HG02870 (cell line): ENCODE measurements at regions not wholly inside any gene's neighbourhood (a gene's known extent, or its start where the extent isn't known, plus 50 kb on each side); places are given as distances from the start of the nearest gene placed in this dataset.

Experiments
- ATAC-seq: cut with Tn5 transposase; IDR thresholded peaks from one replicate; pipeline ENCODE4 v1.9.1; 2021; ENCODE audit warnings: mild to moderate bottlenecking, moderate library complexity; ENCODE audit not compliant: unreplicated experiment

DNA sequence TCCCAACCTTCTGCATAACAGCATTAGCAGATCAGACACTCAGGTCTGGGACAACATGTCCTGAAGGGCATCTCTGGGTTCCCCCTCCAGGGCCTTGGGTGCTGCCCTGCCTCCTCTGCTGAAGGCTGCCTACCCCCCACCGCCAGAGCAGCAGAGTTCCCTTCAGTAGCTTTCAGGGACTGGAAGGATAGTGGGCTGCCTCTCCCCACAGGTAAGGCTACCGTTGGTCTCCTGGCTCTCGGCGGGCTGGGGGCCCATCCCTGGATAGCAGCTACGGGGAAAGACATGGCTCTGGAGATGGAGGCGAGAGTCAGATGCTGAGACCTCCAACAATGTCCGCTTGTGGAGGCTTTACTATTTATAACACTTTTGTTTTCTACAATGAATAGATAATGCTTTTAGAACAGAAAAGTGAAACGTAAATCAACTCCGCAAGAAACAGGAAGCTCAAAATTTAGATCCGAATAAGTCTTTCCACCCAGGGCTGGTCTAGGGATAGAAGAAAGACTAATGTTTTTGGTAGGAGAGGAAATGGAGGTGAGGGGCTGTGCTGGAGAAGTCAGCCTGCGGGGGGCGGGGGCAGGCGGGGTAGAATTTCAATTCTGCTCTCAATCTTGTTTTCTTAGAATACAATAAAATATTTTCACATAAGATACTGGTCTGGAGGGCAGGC is 58.4 kb downstream of the ARL4C start:
- ATAC-seq = no peak

DNA sequence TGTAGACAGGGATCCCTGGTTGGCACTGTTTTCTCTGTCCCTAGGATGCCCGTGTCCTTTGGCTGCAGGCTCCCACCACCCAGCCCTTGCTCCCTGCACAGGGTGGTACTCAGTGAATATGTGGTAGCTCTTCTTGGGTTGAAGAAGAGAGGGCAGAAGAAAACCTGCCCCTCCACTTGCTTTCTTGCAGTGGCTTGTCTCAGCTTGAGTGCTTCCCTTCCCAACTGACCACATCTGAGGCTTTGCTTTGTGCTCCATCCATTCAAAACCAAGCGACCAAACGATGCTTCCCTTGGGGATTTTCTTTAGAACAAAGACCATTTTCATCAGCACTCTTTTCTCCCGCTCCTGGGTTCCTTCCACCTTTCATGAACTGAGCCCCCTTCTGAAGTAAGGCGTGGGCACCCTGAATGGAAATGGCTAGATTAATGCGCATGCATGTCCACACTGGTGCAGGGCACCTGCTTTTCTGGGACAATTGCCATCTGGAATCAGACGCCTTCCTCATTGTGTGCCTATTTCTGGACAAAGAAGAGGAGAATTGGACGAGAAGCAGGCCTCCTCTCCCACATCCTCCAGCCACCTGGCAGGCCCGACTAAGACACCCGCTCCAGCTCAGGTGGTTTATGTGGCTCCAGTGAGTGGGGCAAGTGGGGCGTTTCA is 59.1 kb downstream of the ARL4C start:
- no peak for ATAC-seq

DNA sequence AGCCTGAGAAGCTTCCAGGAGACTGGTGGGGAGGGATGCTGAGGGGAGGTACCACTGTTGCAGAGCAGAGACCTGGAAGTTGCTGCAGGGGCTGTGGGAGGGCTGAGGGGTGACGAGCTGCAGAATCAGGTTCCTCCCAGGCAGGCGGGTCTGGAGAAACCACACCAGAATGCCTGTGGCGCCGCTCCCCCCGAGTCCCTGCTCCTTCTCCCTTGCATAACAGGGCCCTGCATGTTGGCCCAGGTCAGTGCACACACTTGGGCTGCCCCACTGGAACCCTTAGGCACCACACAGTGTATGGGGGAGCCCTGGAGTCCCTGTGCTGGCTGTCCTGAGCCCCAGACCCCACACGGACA is 60.4 kb downstream of the ARL4C start:
- ATAC-seq = no peak

DNA sequence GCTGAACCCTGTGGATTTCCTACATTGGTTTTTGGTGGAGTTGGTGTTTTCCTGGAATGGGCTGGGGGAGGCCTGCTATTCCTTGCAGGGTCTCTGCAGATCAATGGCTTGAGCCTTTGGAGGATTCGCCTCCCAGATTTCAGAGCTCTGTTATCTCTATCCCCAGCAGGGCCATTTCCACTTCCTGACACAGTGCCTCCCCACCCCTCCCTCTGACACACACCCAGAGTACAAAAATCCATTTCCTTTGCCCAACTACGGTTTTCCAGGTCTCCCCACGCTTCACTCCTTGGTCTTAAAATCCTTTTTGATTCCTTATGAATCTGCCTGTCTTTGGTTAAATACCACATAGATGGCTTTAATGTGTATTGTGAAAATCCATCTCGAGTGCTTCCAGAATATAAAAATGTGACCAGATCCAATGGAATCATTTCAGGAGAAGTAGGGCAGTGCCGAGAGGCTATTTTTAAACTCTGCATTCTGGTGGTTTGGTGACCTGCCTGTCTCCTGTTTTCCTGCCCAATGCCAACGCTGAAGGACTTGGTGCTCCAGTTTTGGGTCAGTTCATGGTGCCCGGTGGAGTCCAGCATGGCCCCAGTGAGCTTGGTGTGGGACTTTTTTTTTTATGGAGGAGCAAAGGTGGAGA is 60.9 kb downstream of the ARL4C start:
- no peak for ATAC-seq

DNA sequence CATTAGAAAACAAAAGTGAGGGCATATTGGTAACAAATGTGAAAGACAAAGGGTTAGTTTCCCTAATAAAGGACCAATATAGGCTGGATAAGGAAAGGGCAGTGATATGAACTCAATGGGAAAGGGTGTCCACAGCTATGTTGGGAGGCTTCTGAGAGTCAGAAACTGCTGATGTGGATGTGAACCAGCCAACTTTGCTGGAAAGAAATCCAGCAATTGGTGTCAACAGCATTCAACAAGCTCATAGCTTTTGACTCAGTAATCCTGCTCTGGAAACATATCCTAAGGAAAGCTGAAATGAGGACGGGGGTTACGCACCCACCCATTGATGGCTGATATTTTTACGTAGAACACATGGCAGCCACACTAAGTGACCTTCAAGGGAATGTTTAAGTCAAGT is 63.7 kb downstream of the ARL4C start:
- no peak for ATAC-seq

DNA sequence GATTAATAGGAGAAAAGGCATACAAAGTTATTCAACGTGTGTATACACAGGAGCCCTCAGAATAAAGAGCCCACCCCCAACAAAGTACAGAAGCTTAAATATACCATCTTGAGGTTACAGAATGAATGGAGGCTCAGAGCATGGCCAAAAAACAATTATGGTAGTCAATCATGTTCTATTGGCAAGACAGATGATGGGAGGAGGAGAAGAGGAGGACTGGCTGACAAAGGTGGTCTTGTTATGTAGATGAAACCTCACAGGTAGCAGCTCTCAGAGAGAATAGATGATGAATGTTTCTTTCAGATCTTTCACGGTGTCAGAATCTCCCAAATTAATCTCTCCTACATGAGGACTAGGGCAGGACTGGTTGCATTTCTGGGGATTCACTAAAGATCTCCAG is 66.0 kb downstream of the ARL4C start:
- ATAC-seq = no peak

DNA sequence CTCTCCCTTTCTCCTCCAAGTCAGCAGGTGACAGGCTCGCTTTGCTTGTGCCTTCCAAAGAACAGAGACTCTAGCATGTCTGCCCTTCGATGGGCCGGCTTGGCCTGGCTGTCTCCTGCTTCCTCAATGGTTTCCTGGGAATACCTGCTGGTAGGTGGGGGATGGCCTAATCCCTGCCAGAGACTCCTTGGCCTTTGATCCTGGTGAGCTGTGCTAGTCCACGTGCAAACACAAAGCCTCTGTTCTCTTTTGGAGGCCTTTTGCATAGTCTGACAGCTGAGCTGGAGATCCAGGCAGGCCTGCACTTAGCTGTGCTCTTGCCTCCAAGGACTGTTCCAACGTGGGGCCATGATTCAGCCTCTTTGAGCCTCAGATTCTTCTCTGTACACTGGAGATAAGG is 67.6 kb downstream of the ARL4C start:
- no peak for ATAC-seq

DNA sequence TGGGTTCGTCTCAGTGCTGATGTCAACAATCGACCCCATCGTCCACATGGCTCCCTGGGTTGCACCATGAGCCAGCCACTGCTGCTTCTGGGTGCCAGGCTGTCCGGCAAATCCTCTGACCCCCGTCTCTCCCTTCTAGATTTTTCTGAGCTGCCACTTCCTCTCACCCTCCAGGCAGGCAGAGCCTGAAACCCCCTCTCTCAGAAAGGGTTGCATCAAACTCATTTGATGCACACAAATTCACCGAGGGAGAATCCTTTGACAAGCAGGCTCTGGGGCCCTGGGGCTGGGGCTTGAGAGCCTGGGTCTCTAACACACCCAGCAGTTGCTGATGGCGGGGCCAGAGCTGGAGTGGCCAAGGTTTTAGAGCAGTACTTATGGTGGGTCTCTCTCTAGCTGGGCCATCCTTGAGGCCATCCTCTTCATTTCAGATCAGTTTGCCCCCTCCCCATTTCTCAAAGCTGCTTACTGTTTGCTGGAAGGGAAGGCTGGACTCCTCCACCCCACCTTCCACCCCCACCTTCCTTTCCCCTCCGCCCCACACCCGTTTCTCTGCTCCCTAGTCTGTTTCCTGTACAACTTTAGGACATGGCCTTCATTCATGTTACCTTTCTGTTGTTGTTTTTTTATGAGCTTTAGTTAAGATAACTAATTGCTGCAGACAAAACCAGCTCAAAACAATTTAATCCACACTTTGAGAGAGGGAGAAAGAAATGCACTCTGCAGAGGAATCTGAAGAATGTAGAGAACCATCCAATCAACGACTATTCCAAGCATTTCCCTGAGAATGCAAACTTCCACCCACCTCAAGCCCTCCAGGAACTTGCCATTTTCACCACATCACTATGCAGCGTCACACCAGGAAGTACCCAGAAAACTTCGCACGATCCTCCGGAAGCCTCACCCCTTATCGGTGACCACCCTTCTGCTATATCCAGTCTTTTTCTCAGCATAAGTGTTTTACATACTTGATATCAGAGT is 69.5 kb downstream of the ARL4C start:
- no peak for ATAC-seq

DNA sequence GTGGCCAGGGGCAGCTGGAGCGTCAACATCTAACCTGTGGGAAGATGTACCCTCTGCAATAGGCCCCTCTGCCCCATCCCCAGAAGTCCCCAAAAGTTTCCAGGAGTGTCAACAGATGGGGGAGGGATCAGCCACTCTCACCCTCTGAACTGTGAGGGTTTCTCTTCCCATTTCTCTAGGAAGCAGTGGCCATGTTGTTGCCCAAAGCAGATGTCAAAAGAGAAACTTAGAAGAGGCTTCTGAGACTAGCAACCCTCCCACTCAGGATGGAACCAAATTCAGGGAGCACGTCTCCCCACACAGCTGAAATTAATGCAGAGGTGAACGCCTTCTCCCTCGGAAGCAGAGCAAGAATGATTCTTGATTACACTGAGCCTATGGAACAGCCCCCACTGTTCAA is 70.3 kb downstream of the ARL4C start:
- no peak for ATAC-seq

DNA sequence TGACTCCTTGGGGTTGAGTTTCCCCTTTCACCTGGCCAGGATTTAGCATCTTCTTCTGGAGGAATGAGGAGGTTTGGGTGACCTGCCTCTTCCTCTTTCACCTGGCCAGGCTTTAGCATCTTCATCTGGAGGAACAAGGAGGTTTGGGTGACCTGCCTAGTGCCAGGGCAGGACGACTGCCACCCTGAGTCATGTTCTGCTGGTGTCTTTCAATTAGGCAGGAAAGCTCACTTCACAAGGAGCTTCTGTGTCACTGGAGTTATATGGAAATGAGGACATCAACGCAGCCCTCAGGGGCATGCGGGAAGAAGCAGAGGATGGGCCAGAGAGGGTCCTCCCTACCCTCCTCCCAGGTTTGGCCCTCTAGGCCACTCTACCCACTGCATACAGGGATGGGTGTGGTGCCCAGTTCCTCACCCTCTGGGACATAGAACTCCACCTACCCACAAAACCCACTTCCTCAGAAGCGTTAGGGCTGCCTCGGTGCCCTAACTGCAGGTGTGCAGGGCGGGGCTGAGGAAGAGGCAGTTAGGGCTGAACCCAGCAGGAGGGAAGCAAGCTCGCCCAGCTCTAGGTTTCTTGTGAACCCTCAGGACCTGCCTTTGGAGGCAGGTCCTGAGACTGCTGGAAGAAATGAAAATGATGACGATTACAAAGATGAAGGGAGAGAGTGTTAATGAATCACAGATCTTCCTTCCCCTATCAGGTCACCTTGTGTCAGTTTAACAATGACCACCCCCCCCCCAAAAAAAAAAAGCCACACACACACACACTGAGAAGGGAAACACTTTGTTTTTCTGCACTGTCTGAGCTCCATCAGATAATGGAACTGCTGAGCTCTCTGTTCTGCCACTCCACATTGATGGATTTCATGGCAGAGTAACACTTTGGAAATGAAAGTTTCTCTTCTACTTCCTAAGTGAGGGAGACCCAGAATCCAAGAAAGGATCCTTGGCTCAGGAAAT is 71.0 kb downstream of the ARL4C start:
- no peak for ATAC-seq

DNA sequence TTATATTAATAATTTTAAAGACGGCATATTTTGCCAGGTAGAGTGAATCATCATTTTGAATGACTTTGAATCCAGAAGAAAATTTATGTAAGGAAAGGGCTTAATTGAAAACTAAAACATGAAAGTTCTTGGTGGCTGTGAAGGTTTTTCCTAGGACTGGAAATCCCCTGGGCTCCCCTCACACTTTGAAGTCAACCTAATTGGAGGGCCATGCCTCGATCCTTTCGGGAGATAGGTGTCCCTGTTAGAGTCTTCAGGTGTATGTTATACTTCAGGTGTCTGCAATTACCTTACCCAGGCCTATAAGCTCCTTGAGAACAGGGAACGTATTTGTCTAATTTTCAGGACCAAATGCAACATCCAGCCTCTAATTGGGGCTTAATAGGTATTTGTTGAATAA is 73.0 kb downstream of the ARL4C start:
- no peak for ATAC-seq

DNA sequence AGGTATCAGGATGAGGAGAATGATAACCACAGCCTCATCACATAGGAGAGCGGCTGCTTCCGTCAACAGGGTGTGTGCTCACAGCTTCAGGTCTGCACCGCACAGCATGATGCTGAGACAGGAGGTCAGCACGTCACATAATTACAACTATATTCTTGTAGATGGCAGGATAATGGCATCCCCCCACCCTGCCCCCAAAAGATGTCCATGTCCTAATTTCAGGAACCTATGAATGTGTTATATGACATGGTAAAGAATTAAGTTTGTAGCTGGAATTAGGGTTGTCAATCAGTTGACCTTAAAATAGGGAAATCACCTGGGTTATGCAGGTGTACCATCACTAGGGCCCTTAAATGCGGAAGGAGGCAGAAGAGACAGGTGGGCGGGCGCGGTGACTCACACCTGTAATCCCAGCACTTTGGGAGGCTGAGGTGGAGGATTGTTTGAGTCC is 73.9 kb downstream of the ARL4C start:
- no peak for ATAC-seq

DNA sequence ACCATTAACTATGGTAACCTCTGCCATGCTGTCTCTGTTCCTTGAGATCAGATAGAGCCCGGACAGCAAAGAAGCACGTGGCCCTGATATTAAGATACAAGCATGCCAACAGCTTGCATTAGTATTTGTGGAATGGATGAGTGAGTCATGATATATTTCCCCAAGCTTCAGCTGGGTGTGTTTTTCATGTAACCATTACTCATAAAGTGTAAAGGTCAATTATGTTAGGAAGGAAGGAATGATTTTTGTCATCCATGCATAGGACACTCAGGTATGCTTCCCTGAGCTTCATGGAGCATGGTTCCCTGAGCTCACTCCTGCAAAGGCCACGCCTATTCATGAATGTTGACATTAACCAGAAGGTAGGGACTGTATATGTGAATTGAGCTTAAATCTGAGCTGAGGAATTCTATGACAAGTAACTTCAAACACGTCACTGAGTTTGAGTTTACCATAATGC is 74.6 kb downstream of the ARL4C start:
- no peak for ATAC-seq

DNA sequence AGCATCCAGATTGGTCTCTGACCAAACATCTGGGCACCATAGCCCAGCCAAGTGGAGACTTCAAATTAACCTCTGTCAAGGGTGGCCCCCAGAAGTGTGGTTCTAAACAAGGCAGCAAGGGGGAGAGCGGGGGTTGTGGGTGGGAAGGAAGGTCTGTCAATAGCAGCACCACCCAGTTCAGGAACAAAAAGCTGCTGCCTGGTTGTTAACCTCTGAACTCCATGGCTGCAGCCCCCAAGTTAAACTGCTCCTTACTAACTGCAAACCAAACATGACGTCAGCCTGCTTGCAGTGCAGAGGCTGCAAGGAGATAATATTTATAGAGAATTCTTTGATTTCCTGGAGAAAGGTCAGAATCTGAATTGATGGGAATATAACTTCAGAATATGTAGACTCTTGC is 76.5 kb downstream of the ARL4C start:
- ATAC-seq = no peak

DNA sequence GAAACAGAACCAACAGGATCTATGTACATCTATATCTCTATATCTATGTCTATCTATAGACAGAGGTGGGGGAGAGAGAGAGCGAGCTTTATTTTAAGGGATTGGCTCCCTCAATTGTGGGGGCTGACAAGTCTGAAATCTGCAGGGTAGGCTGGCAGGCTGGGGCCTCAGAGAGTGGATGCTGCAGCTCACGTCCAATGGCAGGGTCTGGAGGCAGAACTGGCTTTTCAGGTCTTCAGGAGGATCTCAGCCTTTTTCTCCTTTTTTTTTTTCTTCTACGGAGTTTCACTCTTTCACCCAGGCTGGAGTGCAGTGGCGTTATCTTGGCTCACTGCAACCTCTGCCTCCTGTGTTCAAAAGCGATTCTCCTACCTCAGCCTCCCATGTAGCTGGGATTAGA is 77.2 kb downstream of the ARL4C start:
- ATAC-seq = no peak

DNA sequence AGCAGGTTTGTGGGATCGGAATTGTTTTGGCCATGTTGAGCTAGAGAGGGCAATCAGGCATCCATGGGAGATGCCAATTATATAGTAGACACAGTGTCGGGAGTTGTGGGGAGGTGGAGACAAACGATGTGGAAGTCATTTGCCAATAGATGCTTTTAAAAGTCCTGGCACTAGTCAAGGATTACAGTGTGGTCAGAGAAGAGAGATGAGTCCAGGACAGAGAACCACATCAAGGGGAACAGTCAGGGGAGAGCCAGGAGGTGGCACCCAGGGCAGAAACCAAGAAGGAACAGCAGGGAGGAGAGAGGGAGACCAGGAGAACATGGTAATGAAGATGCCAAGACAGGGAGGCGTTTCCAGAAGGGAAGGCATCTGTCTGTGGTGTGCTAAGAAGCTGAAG is 81.2 kb downstream of the ARL4C start:
- no peak for ATAC-seq

DNA sequence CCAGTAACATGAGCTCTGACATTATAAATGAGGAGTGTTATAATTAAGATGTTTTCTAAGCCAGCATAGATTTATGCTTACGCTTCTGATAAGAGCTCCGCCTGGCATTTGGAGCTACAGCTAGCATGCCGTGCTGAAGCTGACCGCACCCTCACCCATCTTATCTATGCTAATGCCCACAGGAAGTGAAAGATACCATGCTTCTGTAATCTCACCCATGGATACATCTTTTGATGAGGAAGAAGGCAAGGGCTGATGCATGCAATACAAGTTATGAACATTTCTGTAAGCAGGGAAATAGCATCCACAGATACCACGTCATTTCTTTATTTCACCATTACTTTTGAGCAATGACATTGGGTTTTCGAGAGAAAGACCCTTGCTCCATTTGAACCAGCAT is 82.3 kb downstream of the ARL4C start:
- no peak for ATAC-seq

DNA sequence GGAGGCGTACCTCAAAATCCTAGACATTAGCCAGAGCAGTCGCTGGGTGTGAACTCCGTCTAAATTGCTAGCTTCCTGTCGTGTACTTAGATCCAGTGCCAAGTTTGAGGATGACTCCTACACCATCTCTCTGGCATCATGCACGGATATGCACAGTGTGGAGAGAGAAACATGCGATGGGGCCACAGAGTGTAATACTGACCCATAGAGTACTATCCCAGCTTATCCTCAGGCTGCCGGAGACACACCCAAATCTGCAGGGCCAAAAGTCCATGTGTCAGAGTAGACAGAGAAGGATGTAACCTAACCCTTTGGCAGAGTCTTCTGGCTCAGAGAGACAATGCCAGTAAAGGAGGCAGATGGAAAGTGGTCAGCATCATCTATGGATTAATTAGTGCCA is 84.2 kb downstream of the ARL4C start:
- ATAC-seq = no peak

DNA sequence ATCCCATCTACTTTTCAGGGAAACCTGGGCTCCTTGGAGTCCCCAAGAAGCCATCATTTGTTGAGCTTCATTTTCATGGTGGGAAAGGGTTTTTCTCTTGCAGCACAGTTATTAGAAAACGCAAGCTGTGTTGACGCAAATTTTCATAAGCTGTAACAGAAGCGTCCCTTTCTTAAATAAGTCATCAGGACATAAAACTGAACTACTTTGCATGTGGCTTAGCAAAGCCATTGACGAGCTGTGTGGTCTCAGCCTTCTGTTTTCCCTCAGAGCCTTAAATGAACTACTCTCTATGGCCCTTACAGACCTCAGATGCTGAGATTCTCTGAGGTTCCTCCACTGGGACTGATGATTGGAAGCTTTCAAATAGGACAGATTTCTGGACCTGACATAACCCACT is 85.1 kb downstream of the ARL4C start:
- peak; percentile 97 for ATAC-seq

DNA sequence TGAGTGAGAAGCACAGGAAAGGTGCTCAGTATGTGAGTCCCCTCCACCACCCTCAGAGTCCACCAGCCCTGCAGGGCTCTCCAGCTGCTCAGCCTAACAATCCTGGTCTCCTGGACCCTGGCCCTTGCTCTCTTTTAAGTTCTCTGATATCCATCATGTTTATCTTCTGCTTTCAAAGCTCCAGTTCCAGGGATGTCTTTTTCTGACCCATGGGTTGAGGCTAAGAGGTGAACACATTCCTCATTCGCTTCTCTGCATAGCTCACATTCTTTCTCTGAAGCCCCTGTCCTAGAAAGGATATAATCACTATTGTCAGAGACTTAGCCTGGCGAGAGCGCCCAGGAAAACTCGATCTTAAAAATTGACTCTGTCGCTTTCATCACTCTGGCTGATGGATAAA is 86.4 kb downstream of the ARL4C start:
- no peak for ATAC-seq
